Loucy (cell line): ENCODE measurements at regions not wholly inside any gene's neighbourhood (a gene's known extent, or its start where the extent isn't known, plus 50 kb on each side); places are given as distances from the start of the nearest gene placed in this dataset.
A peak's percentile ranks its signal among the peaks of the same experiment; 100 is the strongest.

Experiments used
- H2AFZ ChIP-seq: fragments of 200-600 bp; sonication (generic); 2 replicates; pipeline ENCODE4 v1.6.0; 2016; ENCODE audit warnings: antibody characterized with exemption, mild to moderate bottlenecking, low read length, moderate library complexity
- H3F3A ChIP-seq: fragments of 200-600 bp; 2 replicates; pipeline ENCODE4 v1.6.0; 2016; ENCODE audit warnings: antibody characterized with exemption, low read depth, mild to moderate bottlenecking
- H3K27me3 ChIP-seq: fragments of 200-600 bp; sonication (generic); 2 replicates; pipeline ENCODE4 v1.6.1; 2014; ENCODE audit warnings: low read length, mild to moderate bottlenecking; ENCODE audit not compliant: insufficient read depth, poor library complexity, severe bottlenecking
- H3K36me3 ChIP-seq: fragments of 200-600 bp; sonication (generic); 2 replicates; pipeline ENCODE4 v1.6.1; 2016; ENCODE audit warnings: low read length; ENCODE audit not compliant: insufficient read depth
- H3K4me1 ChIP-seq: fragments of 200-600 bp; sonication (generic); 2 replicates; pipeline ENCODE4 v1.5.1; 2014; ENCODE audit warnings: low read length, mild to moderate bottlenecking; ENCODE audit not compliant: insufficient read depth, poor library complexity, severe bottlenecking
- H3K4me2 ChIP-seq: fragments of 200-600 bp; sonication (generic); 2 replicates; pipeline ENCODE4 v1.6.0; 2014; ENCODE audit warnings: antibody characterized with exemption, low read length, low read depth, mild to moderate bottlenecking; ENCODE audit not compliant: poor library complexity, severe bottlenecking
- H3K4me3 ChIP-seq: fragments of 200-600 bp; sonication (generic); 2 replicates; pipeline ENCODE4 v1.5.1; 2014; ENCODE audit warnings: low read length, mild to moderate bottlenecking, mixed read lengths; ENCODE audit not compliant: poor library complexity, severe bottlenecking
- H3K79me2 ChIP-seq: fragments of 200-600 bp; sonication (generic); 2 replicates; pipeline ENCODE4 v1.6.1; 2014; ENCODE audit warnings: low read length; ENCODE audit not compliant: insufficient read depth
- H3K9ac ChIP-seq: fragments of 200-600 bp; sonication (generic); 2 replicates; pipeline ENCODE4 v1.6.0; 2014; ENCODE audit warnings: mild to moderate bottlenecking, low read depth, low read length, moderate library complexity; ENCODE audit not compliant: poor library complexity, severe bottlenecking
- H3K9me2 ChIP-seq: fragments of 200-600 bp; sonication (generic); replicated peaks from 2 replicates; pipeline ENCODE4 v1.6.1; 2016; ENCODE audit warnings: low read depth, low read length, mixed read lengths
- H3K9me3 ChIP-seq: fragments of 200-600 bp; sonication (generic); 2 replicates; pipeline ENCODE4 v1.6.1; 2014; ENCODE audit warnings: mild to moderate bottlenecking, antibody characterized with exemption, low read length, low read depth; ENCODE audit not compliant: insufficient read depth
- H4K20me1 ChIP-seq: fragments of 200-600 bp; sonication (generic); 2 replicates; pipeline ENCODE4 v1.6.0; 2014; ENCODE audit warnings: antibody characterized with exemption, low read length, mild to moderate bottlenecking; ENCODE audit not compliant: insufficient read depth, poor library complexity, severe bottlenecking
- EZH2phosphoT487 ChIP-seq: fragments of 200-600 bp; IDR thresholded peaks from 2 replicates; pipeline ENCODE4 v1.6.1; 2018; ENCODE audit warnings: antibody characterized with exemption, mild to moderate bottlenecking, moderate library complexity, borderline replicate concordance
- TF ChIP-seq, protein P1 (sequence below): fragments of 200-600 bp; sonication (generic); conservative IDR thresholded peaks from 2 replicates; pipeline ENCODE4 v1.5.1; 2014; ENCODE audit warnings: mild to moderate bottlenecking, antibody characterized with exemption, low read length

DNA sequence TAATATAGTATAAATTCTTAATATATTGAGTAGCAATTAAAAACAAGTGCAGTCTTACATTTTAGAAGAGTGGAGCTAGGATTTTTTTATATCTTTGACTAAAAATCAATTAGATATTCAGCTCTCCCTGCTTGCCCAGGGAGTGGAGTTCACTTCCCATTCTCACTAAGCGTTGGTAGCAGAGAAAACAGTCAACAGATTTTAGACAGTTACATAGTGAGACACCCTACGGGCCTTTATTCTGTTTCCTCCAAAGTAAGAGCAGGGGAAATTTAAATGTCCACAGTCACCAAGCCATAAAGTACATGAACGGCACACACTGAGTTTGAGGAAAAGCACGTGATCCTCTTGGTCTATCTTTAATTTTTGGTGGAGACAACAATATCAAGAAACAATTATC, 131.6 kb upstream of the PLEKHG7 start:
- no peak overlapping the region for H3K4me3 ChIP-seq
- H3K79me2 ChIP-seq: no peaks in the 10 kb centered on the region
- no peak overlapping the region for H3K4me2 ChIP-seq
- no peaks in the 10 kb centered on the region for H3K9me3 ChIP-seq
- H4K20me1 ChIP-seq: no peaks in the 10 kb centered on the region
- no peaks in the 10 kb centered on the region for H3K4me1 ChIP-seq
- H2AFZ ChIP-seq: no peak overlapping the region
- H3F3A ChIP-seq: no peaks in the 10 kb centered on the region
- H3K9ac ChIP-seq: no peak overlapping the region
- H3K36me3 ChIP-seq: no peaks in the 10 kb centered on the region
- TF ChIP-seq, protein P1, sequence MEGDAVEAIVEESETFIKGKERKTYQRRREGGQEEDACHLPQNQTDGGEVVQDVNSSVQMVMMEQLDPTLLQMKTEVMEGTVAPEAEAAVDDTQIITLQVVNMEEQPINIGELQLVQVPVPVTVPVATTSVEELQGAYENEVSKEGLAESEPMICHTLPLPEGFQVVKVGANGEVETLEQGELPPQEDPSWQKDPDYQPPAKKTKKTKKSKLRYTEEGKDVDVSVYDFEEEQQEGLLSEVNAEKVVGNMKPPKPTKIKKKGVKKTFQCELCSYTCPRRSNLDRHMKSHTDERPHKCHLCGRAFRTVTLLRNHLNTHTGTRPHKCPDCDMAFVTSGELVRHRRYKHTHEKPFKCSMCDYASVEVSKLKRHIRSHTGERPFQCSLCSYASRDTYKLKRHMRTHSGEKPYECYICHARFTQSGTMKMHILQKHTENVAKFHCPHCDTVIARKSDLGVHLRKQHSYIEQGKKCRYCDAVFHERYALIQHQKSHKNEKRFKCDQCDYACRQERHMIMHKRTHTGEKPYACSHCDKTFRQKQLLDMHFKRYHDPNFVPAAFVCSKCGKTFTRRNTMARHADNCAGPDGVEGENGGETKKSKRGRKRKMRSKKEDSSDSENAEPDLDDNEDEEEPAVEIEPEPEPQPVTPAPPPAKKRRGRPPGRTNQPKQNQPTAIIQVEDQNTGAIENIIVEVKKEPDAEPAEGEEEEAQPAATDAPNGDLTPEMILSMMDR: no peak
- no peak for TF ChIP-seq EZH2phosphoT487
- no peaks in the 10 kb centered on the region for H3K9me2 ChIP-seq
- no peaks in the 10 kb centered on the region for H3K27me3 ChIP-seq

- no peaks in the 10 kb centered on the region for H3K79me2 ChIP-seq
- no peaks in the 10 kb centered on the region for H4K20me1 ChIP-seq
- no peaks in the 10 kb centered on the region for H3K36me3 ChIP-seq
- H3K27me3 ChIP-seq: no peaks in the 10 kb centered on the region
- H3K9ac ChIP-seq: no peak overlapping the region
- no peaks in the 10 kb centered on the region for H3K9me2 ChIP-seq
- peak overlapping the region; percentile 9 for H3K4me2 ChIP-seq
- no peak overlapping the region for H2AFZ ChIP-seq
- TF ChIP-seq, protein P1: peak; percentile 100
- no peak for TF ChIP-seq EZH2phosphoT487
- H3K4me1 ChIP-seq: no peaks in the 10 kb centered on the region
- no peak overlapping the region for H3K4me3 ChIP-seq
- no peaks in the 10 kb centered on the region for H3F3A ChIP-seq
- H3K9me3 ChIP-seq: no peaks in the 10 kb centered on the region
Observed at GRCh38 chr12:92570056-92570753, 132.6 kb upstream of the PLEKHG7 start.

DNA sequence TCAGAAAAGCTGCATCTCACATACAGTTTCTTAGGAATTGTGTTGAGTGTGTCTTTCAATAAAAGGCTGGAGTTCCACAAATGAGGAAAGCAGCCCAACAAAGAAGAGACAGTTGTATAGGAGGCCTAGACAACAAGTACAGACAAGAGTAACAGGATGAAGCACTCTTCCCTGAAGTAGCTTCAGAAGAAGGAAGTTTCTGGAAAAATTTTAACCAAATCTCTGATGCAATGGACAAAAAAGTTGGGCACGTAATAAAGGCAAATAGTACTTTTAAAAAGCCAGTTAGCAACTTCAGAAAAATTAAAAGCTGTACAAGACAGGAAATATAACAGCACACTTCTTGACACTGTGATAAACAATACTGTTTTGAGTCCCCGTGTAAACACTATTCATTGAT, 134.1 kb upstream of the PLEKHG7 start:
- Histone ChIP-seq H3K4me2 (no peak overlapping the region), H3K4me3 (no peak overlapping the region), H3K9me3 (no peaks in the 10 kb centered on the region), H3K79me2 (no peaks in the 10 kb centered on the region), H3K4me1 (no peaks in the 10 kb centered on the region), H2AFZ (no peak overlapping the region), H3K9ac (no peak overlapping the region), H3F3A (no peaks in the 10 kb centered on the region), H3K36me3 (no peaks in the 10 kb centered on the region), H4K20me1 (no peaks in the 10 kb centered on the region), H3K27me3 (no peaks in the 10 kb centered on the region), H3K9me2 (no peaks in the 10 kb centered on the region)
- TF ChIP-seq, protein P1: no peak
- TF ChIP-seq EZH2phosphoT487: no peak
